GM12891 (cell line): ENCODE measurements at regions not wholly inside any gene's neighbourhood (a gene's known extent, or its start where the extent isn't known, plus 50 kb on each side); places are given as distances from the start of the nearest gene placed in this dataset.

Experiments used
- DNase-seq: peaks from one replicate; pipeline ENCODE4 v3.0.0; 2011; ENCODE audit warnings: low spot score; ENCODE audit not compliant: insufficient read length
- FAIRE-seq: peaks from 2 replicates; lab custom pipeline; 2011; peaks lifted over from hg19 to GRCh38; lab: Jason Lieb, UNC
- PAX5 ChIP-seq: IDR thresholded peaks from 2 replicates; pipeline ENCODE4 v1.6.1; 2011; ENCODE audit warnings: low read length, moderate library complexity, mild to moderate bottlenecking; ENCODE audit not compliant: insufficient read depth, severe bottlenecking
- POLR2A ChIP-seq: IDR thresholded peaks from 2 replicates; pipeline ENCODE4 v1.6.1; 2011; ENCODE audit warnings: low read depth, low read length, control low read depth
- POLR2AphosphoS5 ChIP-seq: IDR thresholded peaks from 2 replicates; pipeline ENCODE4 v1.6.1; 2011; ENCODE audit warnings: low read depth, low read length, control low read depth
- POU2F2 ChIP-seq: IDR thresholded peaks from 2 replicates; pipeline ENCODE4 v1.6.1; 2011; ENCODE audit warnings: low read depth, mild to moderate bottlenecking, control low read depth, low read length, moderate library complexity
- SPI1 ChIP-seq: IDR thresholded peaks from 2 replicates; pipeline ENCODE4 v1.6.1; 2011; ENCODE audit warnings: low read depth, low read length, control low read depth
- TAF1 ChIP-seq: IDR thresholded peaks from 2 replicates; pipeline ENCODE4 v1.6.1; 2011; ENCODE audit warnings: low read depth, low read length, control low read depth

DNA sequence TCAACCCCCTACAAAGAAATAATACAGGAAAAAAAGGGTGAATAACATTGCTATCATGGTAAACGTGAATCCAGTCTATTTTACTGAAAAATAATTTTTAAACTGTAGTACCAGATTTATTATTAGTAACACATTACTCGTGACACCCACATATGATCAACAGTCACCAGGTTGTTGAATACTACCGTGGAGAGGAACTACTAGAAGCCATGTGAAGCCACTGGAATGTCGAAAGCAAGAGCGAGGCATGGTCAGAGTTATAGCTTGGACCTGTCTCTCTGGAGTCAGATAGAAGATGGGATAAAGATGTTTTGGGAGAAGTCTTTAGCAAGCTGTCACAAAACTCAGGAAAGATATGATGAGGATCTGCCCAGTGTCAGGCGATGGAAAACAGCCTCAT, 63.2 kb upstream of the EPB41L3 start:
- TF ChIP-seq SPI1 (no peak), PAX5 (no peak), POLR2A (no peak), POU2F2 (no peak), POLR2AphosphoS5 (no peak), TAF1 (no peak)
- DNase-seq (no peak), FAIRE-seq (no peak)

DNA sequence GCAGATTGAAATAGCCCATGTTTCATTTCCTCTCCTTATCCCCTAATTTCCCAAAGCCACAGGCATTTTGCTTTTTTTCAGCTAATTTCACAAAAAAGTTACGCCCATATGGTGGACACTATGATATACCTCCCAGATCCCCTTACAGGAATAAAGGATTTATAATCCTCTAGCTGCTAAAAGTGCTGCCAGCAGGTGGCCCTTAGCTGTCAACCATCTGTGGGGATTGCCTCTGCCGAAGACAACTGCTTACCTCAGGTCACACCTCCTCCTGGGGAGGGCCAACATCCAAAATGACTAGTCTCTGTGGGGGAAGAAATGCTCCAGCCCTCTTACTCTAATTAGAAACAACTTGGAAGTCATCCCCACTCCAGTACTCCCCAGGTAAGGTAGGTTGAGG, 61.0 kb upstream of the EPB41L3 start:
- FAIRE-seq (no peak), DNase-seq (no peak)
- TF ChIP-seq POU2F2 (no peak), PAX5 (no peak), POLR2AphosphoS5 (no peak), TAF1 (no peak), SPI1 (no peak), POLR2A (no peak)

DNA sequence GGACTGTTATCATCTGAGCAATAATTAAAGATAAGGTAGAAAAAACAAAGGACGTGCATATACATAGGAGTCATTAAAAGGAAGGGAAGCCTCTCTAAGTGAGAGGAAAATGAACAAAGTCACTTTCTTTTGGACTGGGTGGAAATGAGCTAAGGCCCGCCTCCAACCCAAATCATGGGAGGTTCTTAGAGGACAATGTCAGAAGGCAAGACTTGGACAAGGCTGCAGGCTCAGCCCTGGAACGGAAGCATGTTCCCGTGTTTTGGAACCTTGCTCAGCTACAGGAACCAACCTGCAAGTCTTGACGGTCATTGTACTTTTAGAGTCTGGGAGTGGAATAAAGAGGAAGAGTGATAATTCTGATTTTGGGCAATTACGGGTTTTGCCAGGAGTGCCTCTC, 59.4 kb upstream of the EPB41L3 start:
- DNase-seq: no peak
- TF ChIP-seq PAX5 (no peak), POLR2AphosphoS5 (no peak), SPI1 (no peak), POLR2A (no peak), POU2F2 (no peak), TAF1 (no peak)
- FAIRE-seq: no peak

DNA sequence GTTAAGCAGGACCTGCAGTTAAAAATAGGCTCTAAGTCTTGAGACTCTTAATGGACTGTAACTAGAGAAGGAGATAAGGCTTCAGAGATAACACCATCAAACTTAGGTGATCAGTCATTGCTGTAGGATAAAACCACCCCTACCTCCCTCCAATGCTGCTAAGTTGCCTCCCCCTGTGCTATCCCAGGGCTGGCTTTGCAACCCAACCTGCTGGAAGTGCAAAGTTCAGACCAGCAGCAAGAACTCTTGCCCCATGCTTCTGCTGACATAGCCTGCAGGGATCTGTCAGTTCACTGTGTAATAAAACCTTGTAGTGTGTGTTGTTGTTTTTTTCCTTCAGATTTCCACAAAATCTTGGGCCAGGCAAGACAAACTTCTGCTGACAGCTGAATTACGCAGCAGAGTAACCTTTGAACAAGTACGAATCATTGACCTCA, 57.4 kb upstream of the EPB41L3 start:
- TF ChIP-seq PAX5 (no peak), POLR2AphosphoS5 (no peak), POLR2A (no peak), SPI1 (no peak), TAF1 (no peak), POU2F2 (no peak)
- no peak for FAIRE-seq
- DNase-seq: no peak

DNA sequence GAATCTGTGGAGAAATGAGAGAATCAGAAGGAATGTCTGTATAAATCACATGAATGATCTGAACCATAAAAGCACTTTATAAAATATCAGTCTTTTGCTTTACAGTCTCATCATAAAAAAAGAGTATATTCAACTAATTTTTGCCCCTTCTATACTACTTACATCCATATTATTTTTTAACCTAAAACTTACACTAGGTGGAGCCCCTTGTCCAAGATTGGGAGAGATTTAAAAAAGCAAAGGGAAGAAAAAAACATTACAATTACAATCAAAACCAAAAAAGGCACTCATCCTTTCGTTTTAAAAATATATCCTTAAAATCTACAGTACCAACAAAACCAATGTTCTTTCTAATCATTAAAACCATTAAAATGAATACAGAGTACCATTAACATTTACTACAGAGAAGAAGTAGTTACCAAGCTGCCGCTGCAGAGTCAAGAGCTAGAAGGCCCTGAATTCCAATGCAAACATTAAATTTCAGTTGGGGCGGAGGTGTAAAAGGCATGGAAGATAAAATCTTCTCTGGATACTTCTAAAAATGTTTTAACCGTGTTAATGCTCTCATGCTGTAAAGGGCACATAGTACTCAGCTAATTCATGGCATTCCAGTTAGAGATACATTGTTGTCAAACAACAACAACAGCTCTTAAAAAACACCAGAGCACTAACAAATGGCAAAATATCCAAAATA, 56.7 kb upstream of the EPB41L3 start:
- DNase-seq (no peak), FAIRE-seq (no peak)
- TF ChIP-seq POLR2AphosphoS5 (no peak), SPI1 (no peak), TAF1 (no peak), PAX5 (no peak), POLR2A (no peak), POU2F2 (no peak)

DNA sequence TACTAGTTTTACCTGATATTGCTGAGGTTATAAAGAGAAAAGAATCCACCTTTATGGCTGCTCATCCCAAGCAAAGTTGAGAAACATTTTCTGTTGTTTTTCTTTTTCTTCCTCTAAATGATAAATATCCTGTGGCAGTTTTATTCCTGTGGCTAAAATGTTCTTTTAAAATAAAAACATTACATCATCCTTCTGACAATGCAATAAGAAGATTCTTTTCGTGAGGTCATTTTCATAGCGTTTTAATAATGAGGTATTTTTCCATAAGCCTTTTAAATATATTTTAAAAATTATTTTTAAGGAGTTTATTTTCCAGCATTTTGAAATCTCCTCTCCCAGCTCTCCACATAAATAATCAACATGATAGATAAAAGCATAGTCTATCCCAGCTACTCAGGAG, 52.8 kb upstream of the EPB41L3 start:
- FAIRE-seq (no peak), DNase-seq (no peak)
- no peak for TF ChIP-seq POU2F2
- no peak for TF ChIP-seq POLR2AphosphoS5
- no peak for TF ChIP-seq PAX5
- no peak for TF ChIP-seq SPI1
- no peak for TF ChIP-seq POLR2A
- TF ChIP-seq TAF1: no peak
